ENCODE measurements at regions not wholly inside any gene's neighbourhood (a gene's known extent, or its start where the extent isn't known, plus 50 kb on each side); places are given as distances from the start of the nearest gene placed in this dataset.

- Histone ChIP-seq H4K20me1 (replicated peaks; ENCODE audit: control insufficient read depth, extremely low read depth, insufficient read depth, low read length) (no peaks in the 10 kb centered on the region), H3K36me3 (ENCODE audit: control insufficient read depth in 2 of 2, extremely low read depth in 1 of 2, insufficient read depth in 2 of 2, low read length in 2 of 2) (no peaks in the 10 kb centered on the region), H3K4me3 (replicated peaks in 1 of 3; ENCODE audit: insufficient read depth in 1 of 3, low read depth in 1 of 3, low read length in 3 of 3) (no peak overlapping the region), H3K9me1 (replicated peaks; ENCODE audit: control insufficient read depth, extremely low read depth, insufficient read depth, low read length) (no peaks in the 10 kb centered on the region), H3K27ac (ENCODE audit: insufficient read depth, low read depth, low read length) (no peak overlapping the region), H3K9ac (replicated peaks; ENCODE audit: extremely low read depth, insufficient read depth, low read length) (no peak overlapping the region), H3K9me3 (replicated peaks; ENCODE audit: control insufficient read depth, insufficient read depth, low read length) (no peaks in the 10 kb centered on the region), H3K27me3 (ENCODE audit: control insufficient read depth in 2 of 2, insufficient read depth in 2 of 2, low read length in 2 of 2) (no peaks in the 10 kb centered on the region), H3K4me2 (ENCODE audit: insufficient read depth, low read length) (no peak overlapping the region), H3K4me1 (ENCODE audit: control insufficient read depth, extremely low read depth, insufficient read depth, low read length) (peaks cover 13% of the 10 kb centered on the region), H2AFZ (ENCODE audit: low read depth, low read length) (no peak overlapping the region), H3K79me2 (ENCODE audit: control insufficient read depth, insufficient read depth, low read length) (no peaks in the 10 kb centered on the region)
- FAIRE-seq (no peak), DNase-seq (ENCODE audit: low read depth, low spot score) (no peak)
- ChIA-PET POLR2A (no interaction called here), CTCF (interaction anchor here (1.4 kb wide), 1 partner anchor 120 kb away, joined by 3 read pairs; no protein-coding TSS in a partner anchor)
- BruUV-seq (replicated peaks), result no TSS peak
- dilution Hi-C loops (cut with MboI; ENCODE audit: extremely low pct_ligation_motif_present, low sequenced_read_pairs), result no loop called here
- TF ChIP-seq CTCF (IDR thresholded peaks at IDR 0.05; ENCODE audit: extremely low read depth in 1 of 2, insufficient read depth in 1 of 2, low read depth in 1 of 2, low read length in 2 of 2) (no peak), POLR2AphosphoS5 (IDR thresholded peaks at IDR 0.05; ENCODE audit: insufficient read depth, low read depth, low read length) (no peak), POLR2A (IDR thresholded peaks at IDR 0.05; ENCODE audit: low read depth, low read length) (no peak), MYC (IDR thresholded peaks at IDR 0.05; ENCODE audit: low read depth, low read length) (no peak), MAX (IDR thresholded peaks at IDR 0.05; ENCODE audit: insufficient read depth, insufficient read length) (no peak), GATA2 (IDR thresholded peaks at IDR 0.05; ENCODE audit: insufficient read depth, insufficient read length, low read depth, low read length) (no peak), FOS (IDR thresholded peaks at IDR 0.05; ENCODE audit: borderline replicate concordance, insufficient read depth, low read length) (no peak)
- intact Hi-C loops (cut with micrococcal nuclease), result no loop called here
These were observed 943.1 kb downstream of the NR2F1-AS1 start for GRCh38 chr5:92637960-92638359.

Data from endothelial cell of umbilical vein (primary cell).